GM18519 (cell line): ENCODE measurements at regions not wholly inside any gene's neighbourhood (a gene's known extent, or its start where the extent isn't known, plus 50 kb on each side); places are given as distances from the start of the nearest gene placed in this dataset.

ENCODE experiments used
- ATAC-seq: cut with Tn5 transposase; IDR thresholded peaks from one replicate; pipeline ENCODE4 v1.9.1; 2021; ENCODE audit warnings: mild to moderate bottlenecking, moderate library complexity; ENCODE audit not compliant: unreplicated experiment, low FRiP score

DNA sequence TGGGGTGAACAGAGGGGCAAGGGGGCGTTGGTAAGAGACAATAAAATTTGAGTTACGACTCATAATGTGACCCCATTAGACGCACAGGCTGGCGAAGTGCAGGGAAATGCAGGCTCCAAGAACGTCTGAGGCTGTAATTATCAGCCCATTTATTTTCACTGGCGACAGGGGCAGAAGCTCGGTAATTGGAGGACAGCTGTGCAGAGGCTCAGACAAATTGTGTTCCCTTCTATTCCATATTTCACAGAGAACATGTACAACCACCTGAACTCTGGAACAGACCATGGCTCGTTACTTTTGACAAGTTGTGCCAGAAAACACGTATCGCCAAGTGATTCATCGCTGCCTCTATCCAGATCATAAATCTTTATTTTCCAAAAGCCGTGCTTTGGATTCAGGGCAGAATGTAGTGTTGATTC is 137.3 kb upstream of the FRMD4A start:
- no peak for ATAC-seq

- ATAC-seq, result no peak
These were observed 135.5 kb upstream of the FRMD4A start for GRCh38 chr10:14466257-14466656.

DNA sequence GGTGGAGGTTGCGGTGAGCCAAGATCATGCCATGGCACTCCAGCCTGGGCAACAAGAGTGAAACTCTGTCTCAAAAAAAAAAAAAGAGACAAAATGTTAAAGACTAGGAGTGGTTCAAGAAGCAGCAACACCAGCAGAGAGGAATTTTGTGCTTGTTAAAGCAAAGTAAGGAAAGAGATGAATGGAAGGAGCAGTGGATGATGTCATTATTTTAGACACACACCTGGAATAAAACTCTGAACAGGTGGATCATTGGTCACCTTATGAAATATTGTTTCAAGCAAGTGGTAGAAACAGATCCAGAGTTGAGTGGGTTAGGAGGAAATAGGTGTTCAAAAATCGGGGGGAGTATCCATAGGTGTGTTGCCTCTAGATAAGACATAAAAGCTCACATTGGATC is 129.7 kb upstream of the FRMD4A start:
- no peak for ATAC-seq

GRCh38 chr10:14459665-14460064 is 128.9 kb upstream of the FRMD4A start:
- no peak for ATAC-seq

DNA sequence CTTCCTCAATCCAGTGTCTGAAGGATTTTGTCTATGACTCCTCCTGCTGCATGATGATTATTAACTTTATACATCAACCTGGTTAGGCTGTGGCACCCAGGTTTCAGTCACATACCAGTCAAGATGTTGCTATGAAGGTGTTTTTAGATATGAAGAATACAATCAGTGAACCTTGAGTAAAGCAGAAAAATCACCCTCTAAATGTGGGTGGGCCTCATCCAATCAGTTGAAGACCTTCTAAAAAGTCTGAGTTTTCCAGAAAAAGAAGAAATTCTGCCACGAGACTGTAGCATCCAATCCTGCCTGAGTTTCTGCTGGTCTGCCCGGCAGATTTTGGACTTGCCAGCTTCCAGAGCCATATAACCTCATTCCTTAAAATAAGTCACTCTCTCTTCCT is 126.1 kb upstream of the FRMD4A start:
- no peak for ATAC-seq

DNA sequence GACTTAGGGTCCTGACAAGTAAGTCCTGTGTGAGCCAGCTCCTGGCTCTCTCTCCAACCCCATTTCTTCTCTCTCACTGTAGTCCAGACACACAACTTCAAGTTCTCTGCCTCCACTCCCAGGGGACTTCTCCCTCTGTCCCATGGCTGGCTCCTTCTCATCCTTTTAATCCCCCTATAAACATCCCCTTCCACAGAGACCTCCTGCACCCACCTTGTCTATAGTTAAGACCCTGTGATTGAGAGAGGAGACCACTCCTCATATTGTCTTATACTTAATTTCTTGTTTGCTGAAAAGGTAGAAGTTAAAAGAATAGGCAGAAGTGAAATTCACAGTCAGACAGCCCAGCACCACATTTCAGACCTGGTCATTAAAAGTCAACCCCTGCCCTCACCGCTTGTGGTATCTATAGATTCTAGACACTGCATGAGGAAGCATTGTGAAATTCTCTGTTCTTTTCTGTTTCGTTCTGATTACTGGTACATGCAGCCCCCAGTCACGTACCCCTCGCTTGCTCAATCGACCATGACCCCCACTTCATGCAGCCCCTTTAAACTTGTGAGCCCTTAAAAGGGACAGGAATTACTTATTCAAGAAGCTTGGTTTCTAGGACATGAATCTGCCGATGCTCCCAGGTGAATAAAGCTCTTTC is 125.6 kb upstream of the FRMD4A start:
- no peak for ATAC-seq

- ATAC-seq, result no peak
These were observed 123.9 kb upstream of the FRMD4A start for GRCh38 chr10:14454629-14455028.

- no peak for ATAC-seq
These were observed 123.5 kb upstream of the FRMD4A start for GRCh38 chr10:14454206-14454605.

DNA sequence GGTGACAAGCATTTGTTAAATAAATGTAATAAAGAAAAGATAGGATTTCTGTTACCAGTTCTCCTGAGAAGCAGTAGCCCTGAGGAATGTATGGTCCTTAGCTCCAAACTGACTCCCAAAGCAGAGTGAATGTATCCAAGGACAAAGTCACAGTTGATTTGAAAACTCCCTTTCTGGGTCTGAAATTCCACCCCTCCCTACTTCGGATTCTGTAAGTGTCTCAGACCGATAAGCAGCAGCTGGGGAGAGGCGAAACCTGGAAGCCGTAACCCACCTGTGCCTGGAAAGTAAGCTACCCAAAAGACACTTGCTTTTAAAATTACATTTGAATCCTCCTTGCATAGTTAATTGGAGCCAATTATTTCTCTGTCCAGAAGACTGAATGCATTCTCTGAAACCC is 122.9 kb upstream of the FRMD4A start:
- no peak for ATAC-seq

DNA sequence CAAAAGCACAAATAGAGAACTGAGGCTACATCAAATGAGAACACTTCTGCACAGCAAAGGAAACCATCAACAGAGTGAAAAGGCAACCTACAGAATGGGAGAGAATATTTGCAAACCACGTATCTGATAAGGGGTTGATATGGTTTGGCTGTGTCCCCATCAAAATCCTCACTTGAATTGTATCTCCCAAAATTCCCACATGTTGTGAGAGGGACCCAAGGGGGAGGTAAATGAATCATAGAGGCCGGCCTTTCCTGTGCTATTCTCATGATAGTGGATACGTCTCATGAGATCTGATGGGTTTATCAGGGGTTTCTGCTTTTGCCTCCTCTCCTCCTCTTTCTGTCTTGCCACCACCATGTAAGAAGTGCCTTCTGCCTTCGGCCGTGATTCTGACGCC is 120.6 kb upstream of the FRMD4A start:
- no peak for ATAC-seq

GRCh38 chr10:14450041-14450491 is 119.3 kb upstream of the FRMD4A start:
- no peak for ATAC-seq

GRCh38 chr10:14449293-14449815 is 118.6 kb upstream of the FRMD4A start:
- no peak for ATAC-seq

- no peak for ATAC-seq
These were observed 117.7 kb upstream of the FRMD4A start for GRCh38 chr10:14448197-14448990.

DNA sequence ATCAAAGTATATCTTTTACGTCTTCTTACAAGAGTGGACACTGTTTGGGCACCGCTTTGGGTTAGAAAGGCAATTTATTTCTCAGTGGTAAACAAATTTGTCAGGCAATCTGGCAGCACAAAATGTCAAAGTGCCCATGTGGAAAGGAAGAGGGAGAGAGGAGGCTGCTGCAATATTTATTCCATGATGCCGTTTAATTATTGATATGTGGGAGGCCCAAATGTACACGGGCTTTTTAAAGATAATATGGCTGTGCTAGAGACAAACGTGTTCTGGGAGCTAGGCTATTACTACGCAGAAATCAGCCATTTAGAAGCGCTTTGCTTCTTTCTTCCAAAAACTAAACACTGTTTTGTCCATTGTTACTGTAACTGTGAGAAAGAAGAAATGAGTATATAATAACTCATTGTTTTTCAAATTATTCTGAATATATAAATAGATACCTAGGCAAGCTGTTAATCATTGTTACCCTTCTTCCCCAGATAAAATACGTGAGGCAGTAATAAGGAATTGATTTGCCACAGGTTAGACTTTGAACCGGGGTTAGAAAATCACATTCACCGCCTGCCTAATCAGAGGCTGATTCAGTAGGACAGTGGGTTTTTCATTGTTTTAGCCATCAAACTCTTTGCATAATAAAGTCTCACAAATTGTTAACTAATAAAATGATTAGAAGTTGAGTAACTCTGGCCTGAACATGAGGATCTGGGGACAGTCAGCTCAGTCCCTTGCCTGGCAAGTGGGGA is 116.5 kb upstream of the FRMD4A start:
- no peak for ATAC-seq

DNA sequence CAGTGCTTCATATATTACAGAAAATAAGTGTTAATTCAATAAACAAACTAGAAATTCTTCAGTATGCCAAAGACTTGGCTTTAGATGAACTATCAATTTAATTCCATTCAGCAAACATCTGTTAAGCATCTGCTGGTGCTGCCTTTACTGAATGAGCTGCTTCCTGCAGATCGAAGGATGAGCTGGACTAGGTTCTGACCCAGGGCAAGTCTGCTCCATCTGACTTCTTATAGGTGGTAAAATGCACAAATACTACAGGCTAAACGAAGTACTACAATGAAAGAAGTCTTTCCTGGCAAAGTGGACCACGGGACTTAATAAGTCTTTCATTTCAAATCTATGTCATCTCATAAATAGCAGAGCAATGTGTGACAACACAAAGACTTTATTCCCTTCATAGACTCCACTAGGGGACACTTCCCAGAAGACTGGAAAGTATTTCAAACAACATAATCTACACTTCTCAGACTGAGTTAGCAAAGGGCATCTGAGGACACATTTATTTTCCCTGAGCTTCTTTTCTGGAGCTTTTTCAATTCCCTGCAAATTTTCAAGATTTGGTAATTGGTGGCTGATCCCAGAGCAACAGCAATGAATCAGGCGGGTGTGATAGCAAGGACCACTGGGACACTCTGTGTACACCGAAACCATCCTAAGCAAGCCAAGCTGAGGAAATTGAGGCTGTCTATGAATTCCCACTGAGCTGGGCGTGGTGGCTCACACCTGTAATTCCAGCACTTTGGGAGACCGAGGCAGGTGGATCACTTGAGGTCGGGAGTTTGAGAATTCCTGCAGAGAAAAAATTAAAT is 108.9 kb upstream of the FRMD4A start:
- no peak for ATAC-seq

DNA sequence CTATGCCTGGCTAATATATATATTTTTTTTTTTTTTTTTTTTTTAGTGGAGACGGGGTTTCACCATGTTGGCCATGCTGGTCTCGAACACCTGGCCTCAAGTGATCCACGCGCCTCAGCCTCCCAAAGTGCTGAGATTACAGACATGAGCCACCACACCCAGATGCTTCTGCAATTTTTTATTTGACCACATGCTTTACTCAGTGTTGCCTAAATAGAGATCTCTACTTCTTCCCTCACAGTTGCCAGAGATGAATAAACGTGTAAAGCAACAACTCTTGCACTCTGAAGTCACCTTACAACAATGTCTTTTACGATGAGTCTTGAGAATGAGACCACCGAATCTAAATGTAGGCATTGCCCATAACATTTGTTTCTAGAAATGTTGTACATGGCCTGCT is 107.9 kb upstream of the FRMD4A start:
- ATAC-seq, result no peak

DNA sequence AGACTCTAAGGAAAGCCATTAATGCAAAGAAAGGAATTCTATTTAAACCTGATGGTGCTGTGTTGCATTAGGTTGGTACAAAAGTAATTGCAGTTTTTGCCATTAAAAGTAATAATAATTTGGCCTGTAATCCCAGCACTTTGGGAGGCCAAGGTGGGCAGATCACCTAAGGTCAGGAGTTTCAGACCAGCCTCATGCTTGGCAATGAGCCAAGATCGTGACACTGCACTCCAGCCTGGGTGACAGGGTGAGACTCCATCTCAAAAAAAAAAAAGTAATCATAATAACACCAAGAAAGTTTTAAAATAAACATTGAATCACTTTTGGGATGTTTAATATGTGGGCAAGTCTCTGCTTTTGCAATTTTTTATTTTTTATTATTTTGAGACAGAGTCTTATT is 107.3 kb upstream of the FRMD4A start:
- no peak for ATAC-seq

- ATAC-seq, result no peak
These were observed 105.4 kb upstream of the FRMD4A start for GRCh38 chr10:14435976-14436632.

GRCh38 chr10:14433147-14433546 is 102.4 kb upstream of the FRMD4A start:
- ATAC-seq, result no peak

- no peak for ATAC-seq
These were observed 101.1 kb upstream of the FRMD4A start for GRCh38 chr10:14431868-14432267.
